ENCODE measurements at regions not wholly inside any gene's neighbourhood (a gene's known extent, or its start where the extent isn't known, plus 50 kb on each side); places are given as distances from the start of the nearest gene placed in this dataset.

DNA sequence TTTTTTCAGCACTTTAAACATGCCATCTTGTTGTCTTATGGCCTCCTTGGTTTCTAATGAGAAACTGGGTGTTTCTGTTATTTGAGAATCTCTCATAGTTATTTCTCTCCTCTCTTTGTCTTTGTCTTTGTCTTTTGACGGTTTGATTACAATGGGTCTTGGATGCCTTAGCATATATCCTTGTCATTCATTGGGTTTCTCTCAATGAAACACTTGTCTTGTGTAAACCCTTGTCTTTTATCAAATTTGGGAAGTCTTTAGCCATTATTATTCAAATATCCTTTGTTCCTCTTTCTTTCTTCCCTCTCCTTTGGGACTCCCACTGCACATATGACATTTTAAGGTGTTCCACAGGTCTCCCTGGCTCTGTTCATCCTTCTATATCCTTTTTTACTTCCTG, 373.5 kb upstream of the TBX3 start:
- Mint-ChIP-seq H3K27me3 (ENCODE audit: low read depth) (no peaks in the 10 kb centered on the region), H3K4me1 (ENCODE audit: low read depth) (no peaks in the 10 kb centered on the region), H3K4me3 (no peak overlapping the region), H3K36me3 (ENCODE audit: insufficient read depth in 2 of 2) (no peaks in the 10 kb centered on the region), H3K9me3 (peaks cover 4 to 7% of the 10 kb centered on the region in 2 donors), H3K27ac (no peak overlapping the region)
- ATAC-seq (replicated peaks in 1 of 2) (no peak), DNase-seq (no peak)

DNA sequence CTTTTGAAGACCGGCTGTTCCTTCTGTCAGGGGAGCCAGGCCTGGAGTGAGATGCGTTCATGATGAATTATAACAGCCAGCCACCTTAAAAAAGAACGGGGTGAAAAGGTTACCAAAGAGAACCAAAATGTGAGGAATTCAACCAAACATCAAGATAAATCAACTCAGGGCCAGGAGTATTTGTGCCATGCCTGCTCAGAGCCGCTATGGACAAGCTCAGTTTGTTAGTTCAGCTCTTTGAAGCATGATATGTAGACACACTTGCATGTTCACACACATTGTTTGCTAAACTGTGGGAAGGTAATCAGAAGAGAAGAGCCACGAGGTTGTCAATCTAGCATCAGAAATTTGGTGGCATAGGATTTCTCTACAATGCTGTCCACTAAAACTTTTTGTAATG, 367.4 kb upstream of the TBX3 start:
- DNase-seq = no peak
- H3K27me3 Mint-ChIP-seq (ENCODE audit: low read depth) = no peaks in the 10 kb centered on the region
- H3K36me3 Mint-ChIP-seq (ENCODE audit: insufficient read depth in 2 of 2) = no peaks in the 10 kb centered on the region
- peaks cover 1 to 2% of the 10 kb centered on the region in 2 donors for H3K9me3 Mint-ChIP-seq
- H3K4me3 Mint-ChIP-seq = no peak overlapping the region
- H3K4me1 Mint-ChIP-seq (ENCODE audit: low read depth) = no peaks in the 10 kb centered on the region
- H3K27ac Mint-ChIP-seq = no peak overlapping the region
- no peak for ATAC-seq (replicated peaks in 1 of 2)

DNA sequence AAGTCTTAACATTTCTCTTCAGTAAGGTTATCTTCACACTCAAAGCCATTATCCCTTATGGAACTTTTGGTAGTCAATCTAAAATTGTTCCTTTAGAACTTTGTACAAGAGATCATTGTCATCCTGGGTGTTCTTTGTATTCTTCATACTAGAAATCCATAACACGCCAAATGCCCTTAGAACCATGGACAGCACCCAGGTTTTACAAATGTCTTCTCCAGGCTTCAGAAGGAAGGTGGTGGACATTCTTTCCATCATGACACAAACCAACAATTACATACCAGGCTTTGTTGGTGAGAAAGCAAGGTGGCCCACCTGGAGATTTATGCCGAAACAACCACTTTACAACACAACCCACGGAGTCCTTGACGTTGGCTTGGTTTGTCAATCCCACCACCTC, 365.6 kb upstream of the TBX3 start:
- Mint-ChIP-seq H3K9me3 (peaks cover 0 to 1% of the 10 kb centered on the region in 2 donors), H3K4me3 (no peak overlapping the region), H3K27ac (no peak overlapping the region), H3K36me3 (ENCODE audit: insufficient read depth in 2 of 2) (no peaks in the 10 kb centered on the region), H3K4me1 (ENCODE audit: low read depth) (no peaks in the 10 kb centered on the region), H3K27me3 (ENCODE audit: low read depth) (no peaks in the 10 kb centered on the region)
- ATAC-seq (replicated peaks in 1 of 2) (no peak), DNase-seq (no peak)

DNA sequence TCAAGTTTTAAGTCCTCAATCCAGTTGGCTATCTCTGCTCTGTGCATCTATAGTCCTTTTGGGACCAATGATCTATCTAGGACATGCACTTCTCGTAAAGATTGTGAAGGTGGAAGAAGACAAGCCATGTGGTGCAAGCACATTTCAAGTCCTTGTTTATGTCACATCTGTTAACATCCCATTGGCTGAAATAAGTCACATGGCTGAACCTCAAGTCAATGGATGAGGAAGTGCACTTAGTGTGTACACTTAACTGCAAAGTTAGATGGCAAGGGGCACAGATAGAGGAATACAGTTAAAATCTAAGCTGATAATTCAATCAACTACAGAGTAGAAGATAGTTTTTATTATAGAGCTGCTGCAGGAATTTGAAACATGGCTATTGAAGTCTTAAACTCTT, 362.8 kb upstream of the TBX3 start:
- H3K36me3 Mint-ChIP-seq (ENCODE audit: insufficient read depth in 2 of 2) = no peaks in the 10 kb centered on the region
- H3K4me3 Mint-ChIP-seq = no peak overlapping the region
- peaks cover 2 to 3% of the 10 kb centered on the region in 2 donors for H3K9me3 Mint-ChIP-seq
- ATAC-seq (replicated peaks in 1 of 2) = no peak
- DNase-seq = no peak
- H3K27me3 Mint-ChIP-seq (ENCODE audit: low read depth) = no peaks in the 10 kb centered on the region
- H3K27ac Mint-ChIP-seq = no peak overlapping the region
- H3K4me1 Mint-ChIP-seq (ENCODE audit: low read depth) = no peaks in the 10 kb centered on the region

DNA sequence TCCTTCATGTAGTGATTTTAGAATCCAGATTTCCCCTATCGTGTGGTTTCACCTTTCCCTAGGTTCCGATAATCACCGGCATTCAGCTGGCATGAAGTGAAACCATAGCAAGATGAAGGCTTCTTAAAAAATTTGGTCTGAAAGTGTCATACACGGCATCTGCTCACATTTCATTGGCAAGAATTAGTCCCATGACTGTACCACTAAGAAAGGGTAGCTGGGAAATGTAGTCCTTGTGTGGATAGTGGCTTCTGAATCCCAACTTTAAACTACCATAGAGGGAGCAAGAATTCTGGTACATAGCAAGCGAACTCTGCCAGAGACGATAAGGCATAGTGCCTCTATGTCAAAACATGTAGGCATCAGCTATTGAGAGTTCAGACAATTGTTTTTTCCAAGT, 360.1 kb upstream of the TBX3 start:
- H3K27ac Mint-ChIP-seq = no peak overlapping the region
- H3K4me3 Mint-ChIP-seq = no peak overlapping the region
- ATAC-seq (replicated peaks in 1 of 2) (no peak), DNase-seq (no peak)
- H3K4me1 Mint-ChIP-seq (ENCODE audit: low read depth) = no peaks in the 10 kb centered on the region
- H3K9me3 Mint-ChIP-seq = peaks cover 3 to 5% of the 10 kb centered on the region in 2 donors
- no peaks in the 10 kb centered on the region for H3K36me3 Mint-ChIP-seq (ENCODE audit: insufficient read depth in 2 of 2)
- no peaks in the 10 kb centered on the region for H3K27me3 Mint-ChIP-seq (ENCODE audit: low read depth)

DNA sequence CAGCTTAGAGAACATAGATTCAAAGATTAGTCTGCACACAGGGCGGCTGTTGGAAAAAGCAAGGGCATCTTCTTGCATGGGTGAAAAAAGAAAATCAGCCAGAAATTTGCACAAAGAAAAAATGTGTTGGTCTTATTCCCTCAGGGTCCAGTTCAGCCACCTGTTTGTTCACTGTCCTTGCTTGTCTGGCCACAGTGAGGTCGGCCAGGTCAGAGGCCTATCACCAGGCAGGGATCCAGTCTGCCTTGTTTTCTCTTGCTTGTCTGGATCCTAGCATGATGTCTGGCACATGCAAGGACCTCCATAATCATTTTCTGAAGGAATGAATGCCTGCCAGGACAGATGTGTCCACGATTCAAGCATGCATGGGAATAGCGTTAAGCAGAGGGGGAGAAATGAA, 359.1 kb upstream of the TBX3 start:
- no peaks in the 10 kb centered on the region for H3K4me1 Mint-ChIP-seq (ENCODE audit: low read depth)
- no peak overlapping the region for H3K27ac Mint-ChIP-seq
- no peaks in the 10 kb centered on the region for H3K36me3 Mint-ChIP-seq (ENCODE audit: insufficient read depth in 2 of 2)
- H3K4me3 Mint-ChIP-seq = no peak overlapping the region
- DNase-seq (no peak), ATAC-seq (replicated peaks in 1 of 2) (no peak)
- no peaks in the 10 kb centered on the region for H3K27me3 Mint-ChIP-seq (ENCODE audit: low read depth)
- H3K9me3 Mint-ChIP-seq = peaks cover 3 to 5% of the 10 kb centered on the region in 2 donors

DNA sequence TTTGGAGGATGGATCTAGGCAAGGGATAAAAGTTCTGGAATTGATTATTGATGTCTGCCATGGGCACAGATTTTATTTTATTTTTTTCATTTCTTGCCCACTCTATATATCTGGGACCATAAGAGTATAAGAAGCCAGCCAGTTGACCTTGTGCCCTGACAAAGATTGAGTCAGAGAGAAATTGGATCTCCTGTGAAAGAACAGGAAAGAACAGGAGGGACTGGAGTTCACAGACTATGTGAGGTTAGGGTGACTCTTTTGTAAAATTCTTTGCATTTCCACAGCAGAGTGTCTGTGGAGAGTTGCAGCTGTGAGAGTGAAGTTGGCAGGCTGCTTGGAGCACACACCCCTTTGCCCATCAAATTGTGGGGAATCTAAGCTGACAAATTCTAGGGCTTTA, 358.4 kb upstream of the TBX3 start:
- Mint-ChIP-seq H3K4me1 (ENCODE audit: low read depth) (no peaks in the 10 kb centered on the region), H3K27me3 (ENCODE audit: low read depth) (no peaks in the 10 kb centered on the region), H3K9me3 (peaks cover 3 to 5% of the 10 kb centered on the region in 2 donors), H3K27ac (no peak overlapping the region), H3K4me3 (no peak overlapping the region), H3K36me3 (ENCODE audit: insufficient read depth in 2 of 2) (no peaks in the 10 kb centered on the region)
- DNase-seq = no peak
- ATAC-seq (replicated peaks in 1 of 2) = no peak

DNA sequence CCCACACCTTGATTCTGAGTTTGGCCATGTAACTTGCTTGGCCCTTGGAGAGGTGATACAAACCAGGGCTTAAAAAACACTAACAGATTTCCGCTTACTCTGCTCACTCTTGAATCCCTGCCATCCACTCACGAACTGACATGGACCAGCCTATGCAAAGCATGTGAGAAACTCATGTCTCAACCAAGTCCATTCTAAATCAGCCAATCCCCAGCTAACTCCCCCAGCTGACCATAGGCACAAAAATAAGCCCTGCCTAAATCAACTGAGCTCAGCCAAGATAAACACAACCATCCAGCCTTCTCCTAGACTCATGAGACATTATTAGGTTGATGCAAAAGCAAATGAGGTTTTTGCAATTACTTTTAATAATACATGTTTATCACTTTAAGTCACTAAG, 353.9 kb upstream of the TBX3 start:
- Mint-ChIP-seq H3K27ac (no peak overlapping the region), H3K4me3 (no peak overlapping the region), H3K36me3 (ENCODE audit: insufficient read depth in 2 of 2) (no peaks in the 10 kb centered on the region), H3K4me1 (ENCODE audit: low read depth) (no peaks in the 10 kb centered on the region), H3K9me3 (peaks cover 4 to 10% of the 10 kb centered on the region in 2 donors), H3K27me3 (ENCODE audit: low read depth) (no peaks in the 10 kb centered on the region)
- DNase-seq = no peak
- no peak for ATAC-seq (replicated peaks in 1 of 2)

DNA sequence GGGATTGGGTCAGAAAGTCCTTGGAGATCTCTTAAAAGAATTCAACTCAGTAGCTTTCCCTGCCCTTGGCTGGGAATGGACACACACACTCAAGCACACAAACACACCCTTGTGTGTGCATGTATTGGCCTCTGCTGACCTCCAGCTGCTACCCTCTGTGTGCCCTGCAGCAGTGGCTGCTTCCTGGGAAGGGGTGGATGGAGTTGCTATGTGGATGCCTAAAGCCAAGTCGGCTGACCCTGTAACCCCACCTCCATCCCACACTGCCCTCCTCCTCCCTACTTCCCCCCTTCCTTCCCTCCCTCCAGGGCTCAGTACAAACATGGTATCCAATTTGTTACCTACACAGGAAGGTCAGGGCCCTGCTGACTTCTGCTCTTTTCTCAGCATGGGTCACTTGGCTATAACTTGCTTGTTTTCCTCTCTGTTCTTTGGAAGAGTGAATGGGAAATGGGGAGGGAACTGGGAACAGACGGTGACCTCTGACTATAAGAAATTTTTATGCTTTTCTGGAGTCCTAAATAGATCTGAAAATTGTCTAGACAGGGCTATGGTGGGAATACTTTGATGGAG, 351.6 kb upstream of the TBX3 start:
- ATAC-seq (replicated peaks in 1 of 2) = no peak
- H3K4me1 Mint-ChIP-seq (ENCODE audit: low read depth) = no peaks in the 10 kb centered on the region
- no peaks in the 10 kb centered on the region for H3K36me3 Mint-ChIP-seq (ENCODE audit: insufficient read depth in 2 of 2)
- peaks cover 2 to 8% of the 10 kb centered on the region in 2 donors for H3K9me3 Mint-ChIP-seq
- H3K27me3 Mint-ChIP-seq (ENCODE audit: low read depth) = no peaks in the 10 kb centered on the region
- H3K27ac Mint-ChIP-seq = no peak overlapping the region
- no peak for DNase-seq
- H3K4me3 Mint-ChIP-seq = no peak overlapping the region

DNA sequence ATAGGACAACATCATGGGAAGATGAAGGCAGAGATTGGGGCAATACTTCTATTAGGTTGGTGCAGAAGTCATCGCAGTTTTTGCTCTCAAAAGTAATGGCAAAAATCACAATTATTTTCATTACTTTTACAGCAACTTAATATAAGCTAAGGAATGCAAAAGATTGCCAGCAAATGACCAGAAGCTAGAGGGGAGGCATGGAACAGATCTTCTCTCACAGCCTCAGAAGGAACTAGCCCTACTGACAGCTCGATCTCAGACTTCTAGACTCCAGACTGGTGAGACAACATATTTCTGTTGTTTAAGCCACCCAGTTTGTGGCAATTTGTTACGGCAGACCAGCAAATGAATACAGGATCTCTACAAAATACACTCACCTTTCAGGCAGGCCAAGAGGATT, 348.5 kb upstream of the TBX3 start:
- H3K9me3 Mint-ChIP-seq = peaks cover 5 to 9% of the 10 kb centered on the region in 2 donors
- no peak overlapping the region for H3K27ac Mint-ChIP-seq
- H3K4me3 Mint-ChIP-seq = no peak overlapping the region
- ATAC-seq (replicated peaks in 1 of 2) (no peak), DNase-seq (no peak)
- H3K36me3 Mint-ChIP-seq (ENCODE audit: insufficient read depth in 2 of 2) = no peaks in the 10 kb centered on the region
- H3K27me3 Mint-ChIP-seq (ENCODE audit: low read depth) = no peaks in the 10 kb centered on the region
- H3K4me1 Mint-ChIP-seq (ENCODE audit: low read depth) = no peaks in the 10 kb centered on the region

DNA sequence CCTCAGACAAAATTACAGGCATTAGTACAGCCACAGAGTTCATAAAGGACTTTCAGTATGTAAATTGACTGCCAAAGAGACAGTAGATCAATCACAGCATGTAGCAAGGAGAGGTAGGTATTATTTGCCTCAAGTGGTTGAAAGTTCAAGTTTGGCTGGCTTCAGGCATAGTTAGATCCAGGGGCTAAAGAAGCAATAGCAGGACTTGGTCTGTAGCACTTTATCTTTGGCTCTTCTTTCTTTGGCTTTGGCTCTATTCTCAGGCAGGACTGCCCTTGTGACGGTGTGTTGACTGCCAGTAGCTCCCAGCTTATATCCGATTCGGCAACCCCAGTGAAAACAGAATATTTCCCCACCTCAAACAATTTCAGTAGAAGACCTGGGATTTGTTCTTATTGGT, 346.0 kb upstream of the TBX3 start:
- Mint-ChIP-seq H3K27ac (no peak overlapping the region), H3K9me3 (peaks cover 7 to 10% of the 10 kb centered on the region in 2 donors), H3K27me3 (ENCODE audit: low read depth) (no peaks in the 10 kb centered on the region), H3K4me3 (no peak overlapping the region), H3K4me1 (ENCODE audit: low read depth) (no peaks in the 10 kb centered on the region), H3K36me3 (ENCODE audit: insufficient read depth in 2 of 2) (peaks cover 0 to 2% of the 10 kb centered on the region in 2 donors)
- no peak for ATAC-seq (replicated peaks in 1 of 2)
- no peak for DNase-seq

DNA sequence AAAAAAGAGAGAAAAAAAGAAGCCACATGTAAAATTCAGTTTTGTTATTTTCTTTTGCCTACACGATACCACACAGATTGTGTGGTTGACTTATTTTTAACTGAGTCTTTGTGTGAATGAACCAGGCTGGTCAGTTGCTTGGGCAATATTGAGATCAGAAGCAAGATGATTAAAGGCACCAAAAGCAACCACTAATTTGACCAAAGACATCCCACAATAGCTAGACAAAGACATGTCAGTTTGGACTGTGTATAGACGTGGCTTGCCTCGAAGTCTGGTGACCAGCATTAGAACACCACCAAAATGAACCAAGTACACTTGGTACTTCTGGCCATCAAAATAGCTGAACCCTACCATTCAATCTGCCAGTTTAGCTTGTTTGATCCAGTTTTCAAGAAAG, 340.6 kb upstream of the TBX3 start:
- H3K27ac Mint-ChIP-seq = no peak overlapping the region

DNA sequence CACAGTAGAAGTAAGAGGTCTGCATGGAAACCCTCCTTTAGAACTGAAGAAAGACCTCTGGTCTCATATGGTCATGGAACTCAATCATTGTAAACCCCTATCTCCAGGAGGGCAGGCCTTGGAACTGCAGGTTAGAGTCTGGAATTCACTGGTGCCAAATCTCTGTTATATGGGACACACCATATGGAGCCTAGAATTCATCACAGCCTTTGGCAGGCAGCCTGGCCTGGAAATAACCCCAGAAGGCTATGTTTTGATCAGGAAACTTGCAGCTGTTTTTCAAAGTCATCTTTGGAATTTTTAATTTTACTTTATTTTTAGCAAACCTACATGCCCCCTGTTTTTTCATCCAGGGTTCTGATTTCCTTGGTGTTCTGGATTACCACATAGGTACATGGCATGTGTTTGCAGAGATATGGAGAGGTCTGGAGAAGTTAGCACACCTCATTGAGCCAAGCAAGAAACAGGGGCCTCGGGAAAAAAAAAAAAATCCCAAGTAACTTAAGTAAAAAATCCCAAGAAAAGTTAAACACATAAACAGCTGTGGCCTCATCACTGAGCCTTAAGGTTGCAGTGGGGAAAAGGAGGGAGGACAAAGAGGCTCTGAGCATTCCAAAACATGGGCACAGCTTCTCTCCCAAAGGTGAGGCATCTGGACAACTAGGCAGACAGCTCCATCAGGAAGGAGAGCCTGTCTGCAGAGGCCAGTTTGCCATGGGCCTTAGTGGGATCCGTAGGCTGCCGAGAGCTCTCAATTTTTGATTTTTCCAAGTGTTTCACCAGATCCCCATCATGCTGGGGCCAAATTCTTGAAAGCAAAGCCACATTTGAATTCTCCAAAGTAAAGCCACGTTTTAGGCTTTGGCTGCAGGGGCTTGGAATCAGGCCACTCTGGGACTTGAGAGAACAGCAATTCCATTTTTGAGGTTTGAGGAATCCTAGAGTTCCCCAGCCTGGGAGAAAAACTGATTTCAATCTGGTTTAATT, 339.6 kb upstream of the TBX3 start:
- H3K9me3 Mint-ChIP-seq = peaks cover 10% of the 10 kb centered on the region in 2 donors
- DNase-seq (no peak), ATAC-seq (replicated peaks in 1 of 2) (no peak)
- no peak overlapping the region for H3K4me3 Mint-ChIP-seq
- peaks cover 0 to 2% of the 10 kb centered on the region in 2 donors for H3K36me3 Mint-ChIP-seq (ENCODE audit: insufficient read depth in 2 of 2)
- H3K27ac Mint-ChIP-seq = no peak overlapping the region
- H3K27me3 Mint-ChIP-seq (ENCODE audit: low read depth) = no peaks in the 10 kb centered on the region
- H3K4me1 Mint-ChIP-seq (ENCODE audit: low read depth) = no peaks in the 10 kb centered on the region

More for the DNA sequence above, 340.6 kb upstream of the TBX3 start:
- Mint-ChIP-seq H3K36me3 (ENCODE audit: insufficient read depth in 2 of 2) (peaks cover 0 to 2% of the 10 kb centered on the region in 2 donors), H3K4me1 (ENCODE audit: low read depth) (no peaks in the 10 kb centered on the region), H3K9me3 (peaks cover 10 to 11% of the 10 kb centered on the region in 2 donors), H3K4me3 (no peak overlapping the region), H3K27me3 (ENCODE audit: low read depth) (no peaks in the 10 kb centered on the region)
- ATAC-seq (replicated peaks in 1 of 2) (no peak), DNase-seq (no peak)
